GM23338 (cell line): ENCODE measurements at regions not wholly inside any gene's neighbourhood (a gene's known extent, or its start where the extent isn't known, plus 50 kb on each side); places are given as distances from the start of the nearest gene placed in this dataset.
A peak's percentile ranks its signal among the peaks of the same experiment; 100 is the strongest.
"Not testable (repeated sequence)": the region's sequence is repeated elsewhere in the genome, so short reads cannot be mapped to it uniquely, and the experiment has no call there.

Experiments
- ATAC-seq: fragments of 200-7000 bp; cut with Tn5 transposase; 3 replicates; pipeline ENCODE4 v1.9.1; 2020
- DNase-seq: peaks from one replicate; pipeline ENCODE4 v3.0.0-alpha.2; 2015; ENCODE audit warnings: low spot score
- H2AFZ ChIP-seq: fragments of 200-600 bp; sonication (generic); 2 replicates; pipeline ENCODE4 v1.8.0; 2016; ENCODE audit warnings: antibody characterized with exemption, mild to moderate bottlenecking, moderate library complexity
- H3F3A ChIP-seq: fragments of 200-600 bp; sonication (generic); replicated peaks from 2 replicates; pipeline ENCODE4 v1.8.0; 2017; ENCODE audit warnings: antibody characterized with exemption, mixed run types, low read depth
- H3K27ac ChIP-seq: fragments of 200-600 bp; sonication (generic); 2 replicates; pipeline ENCODE4 v1.6.1; 2016; ENCODE audit warnings: low read depth
- H3K27me3 ChIP-seq: fragments of 200-600 bp; sonication (generic); 2 replicates; pipeline ENCODE4 v1.8.0; 2016; ENCODE audit warnings: mild to moderate bottlenecking, mixed run types, moderate library complexity; ENCODE audit not compliant: insufficient read depth
- H3K36me3 ChIP-seq: fragments of 200-600 bp; sonication (generic); 2 replicates; pipeline ENCODE4 v1.8.0; 2016; ENCODE audit warnings: mild to moderate bottlenecking; ENCODE audit not compliant: insufficient read depth
- H3K4me1 ChIP-seq: fragments of 200-600 bp; sonication (generic); 2 replicates; pipeline ENCODE4 v1.8.0; 2016; ENCODE audit warnings: mild to moderate bottlenecking, moderate library complexity; ENCODE audit not compliant: insufficient read depth
- H3K4me2 ChIP-seq: fragments of 200-600 bp; sonication (generic); 2 replicates; pipeline ENCODE4 v1.7.1; 2017; ENCODE audit warnings: mixed run types
- H3K4me3 ChIP-seq: fragments of 200-600 bp; sonication (generic); 2 replicates; pipeline ENCODE4 v1.6.1; 2016; ENCODE audit warnings: mixed run types
- H3K79me2 ChIP-seq: fragments of 200-600 bp; sonication (generic); replicated peaks from 2 replicates; pipeline ENCODE4 v1.8.0; 2017; ENCODE audit warnings: mild to moderate bottlenecking; ENCODE audit not compliant: insufficient read depth
- H3K9me2 ChIP-seq: fragments of 200-600 bp; sonication (generic); 2 replicates; pipeline ENCODE4 v1.8.0; 2017; ENCODE audit not compliant: insufficient read depth
- H4K20me1 ChIP-seq: fragments of 200-600 bp; sonication (generic); replicated peaks from 2 replicates; pipeline ENCODE4 v1.8.0; 2017; ENCODE audit warnings: mild to moderate bottlenecking; ENCODE audit not compliant: insufficient read depth
- H3K27ac Mint-ChIP-seq: 2 replicates; pipeline ENCODE4 v1.8.0; 2020; ENCODE audit warnings: inconsistent platforms, mild to moderate bottlenecking, moderate library complexity, mixed read lengths
- H3K27me3 Mint-ChIP-seq: 3 replicates; pipeline ENCODE4 v1.8.0; 2022; ENCODE audit warnings: low read depth, mild to moderate bottlenecking, moderate library complexity, mixed read lengths, inconsistent platforms; ENCODE audit not compliant: insufficient read depth, poor library complexity
- H3K36me3 Mint-ChIP-seq: 3 replicates; pipeline ENCODE4 v1.8.0; 2021; ENCODE audit warnings: low read depth, mild to moderate bottlenecking, inconsistent platforms, moderate library complexity, mixed read lengths
- H3K4me1 Mint-ChIP-seq: 3 replicates; pipeline ENCODE4 v1.8.0; 2020; ENCODE audit warnings: mild to moderate bottlenecking, inconsistent platforms, mixed read lengths
- H3K4me3 Mint-ChIP-seq: 3 replicates; pipeline ENCODE4 v1.8.0; 2021; ENCODE audit warnings: moderate library complexity, mild to moderate bottlenecking, inconsistent platforms, mixed read lengths
- H3K9me3 Mint-ChIP-seq: 3 replicates; pipeline ENCODE4 v1.8.0; 2020; ENCODE audit warnings: moderate library complexity, mild to moderate bottlenecking, inconsistent platforms, mixed read lengths

GRCh38 chr17:46460129-46460528, 52.1 kb upstream of the LRRC37A2 start:
- not testable (repeated sequence) for H3K79me2 ChIP-seq, H4K20me1 ChIP-seq, H3F3A ChIP-seq, H3K9me2 ChIP-seq, H3K36me3 Mint-ChIP-seq, H3K27me3 ChIP-seq, H3K4me2 ChIP-seq, H3K27ac Mint-ChIP-seq, DNase-seq, H3K4me1 ChIP-seq, H2AFZ ChIP-seq, H3K4me3 Mint-ChIP-seq, H3K27ac ChIP-seq, H3K27me3 Mint-ChIP-seq, ATAC-seq, H3K36me3 ChIP-seq, H3K9me3 Mint-ChIP-seq, H3K4me1 Mint-ChIP-seq, H3K4me3 ChIP-seq

- not testable (repeated sequence) for H3K27ac Mint-ChIP-seq, H3K4me3 Mint-ChIP-seq, H3F3A ChIP-seq, H4K20me1 ChIP-seq, H3K4me3 ChIP-seq, H3K9me2 ChIP-seq, H2AFZ ChIP-seq, H3K36me3 Mint-ChIP-seq, H3K36me3 ChIP-seq, H3K27ac ChIP-seq, DNase-seq, H3K9me3 Mint-ChIP-seq, H3K27me3 ChIP-seq, H3K79me2 ChIP-seq, H3K4me2 ChIP-seq, H3K4me1 Mint-ChIP-seq, H3K27me3 Mint-ChIP-seq, H3K4me1 ChIP-seq
- peak; percentile 46; the same call in 2 of the 3 replicates for ATAC-seq
Observed at GRCh38 chr17:46455069-46455468, 57.2 kb upstream of the LRRC37A2 start.

- DNase-seq, H2AFZ ChIP-seq, H3K36me3 Mint-ChIP-seq, H3K36me3 ChIP-seq, H3K4me3 ChIP-seq, H3K9me3 Mint-ChIP-seq, H3K9me2 ChIP-seq, ATAC-seq, H3K4me1 Mint-ChIP-seq, H3K4me1 ChIP-seq, H3K4me3 Mint-ChIP-seq, H3K27ac Mint-ChIP-seq, H3K27ac ChIP-seq, H3K79me2 ChIP-seq, H3K27me3 ChIP-seq, H3F3A ChIP-seq, H4K20me1 ChIP-seq, H3K4me2 ChIP-seq, H3K27me3 Mint-ChIP-seq: not testable (repeated sequence)
Observed at GRCh38 chr17:46454572-46454971, 57.7 kb upstream of the LRRC37A2 start.

- not testable (repeated sequence) for H3K27me3 Mint-ChIP-seq, H3K36me3 Mint-ChIP-seq, H3K4me2 ChIP-seq, H3K27me3 ChIP-seq, DNase-seq, H3F3A ChIP-seq, H3K4me1 Mint-ChIP-seq, ATAC-seq, H3K4me3 ChIP-seq, H2AFZ ChIP-seq, H3K79me2 ChIP-seq, H3K4me3 Mint-ChIP-seq, H3K9me3 Mint-ChIP-seq, H3K27ac Mint-ChIP-seq, H4K20me1 ChIP-seq, H3K4me1 ChIP-seq, H3K9me2 ChIP-seq, H3K27ac ChIP-seq, H3K36me3 ChIP-seq
Observed at GRCh38 chr17:46453077-46453476, 59.2 kb upstream of the LRRC37A2 start.

GRCh38 chr17:46445849-46446248, 66.4 kb upstream of the LRRC37A2 start:
- not testable (repeated sequence) for H3K27ac ChIP-seq, H3K79me2 ChIP-seq, H3K4me1 Mint-ChIP-seq, H3K9me3 Mint-ChIP-seq, H3K9me2 ChIP-seq, H3K4me3 Mint-ChIP-seq, H3K4me2 ChIP-seq, H3K36me3 ChIP-seq, H3K27me3 Mint-ChIP-seq, ATAC-seq, H3K27ac Mint-ChIP-seq, H3K4me3 ChIP-seq, H3K27me3 ChIP-seq, H2AFZ ChIP-seq, H4K20me1 ChIP-seq, H3F3A ChIP-seq, H3K36me3 Mint-ChIP-seq, DNase-seq, H3K4me1 ChIP-seq

- not testable (repeated sequence) for H3K9me2 ChIP-seq, ATAC-seq, H3F3A ChIP-seq, H4K20me1 ChIP-seq, H3K9me3 Mint-ChIP-seq, H3K36me3 Mint-ChIP-seq, H3K4me3 ChIP-seq, H3K4me1 Mint-ChIP-seq, H3K4me1 ChIP-seq, H3K27me3 ChIP-seq, H2AFZ ChIP-seq, H3K27me3 Mint-ChIP-seq, H3K27ac ChIP-seq, H3K4me3 Mint-ChIP-seq, H3K36me3 ChIP-seq, H3K27ac Mint-ChIP-seq, DNase-seq, H3K4me2 ChIP-seq, H3K79me2 ChIP-seq
Observed at GRCh38 chr17:46445411-46445810, 66.9 kb upstream of the LRRC37A2 start.

GRCh38 chr17:46442153-46442552, 70.1 kb upstream of the LRRC37A2 start:
- H3K4me3 Mint-ChIP-seq, H3K9me3 Mint-ChIP-seq, H3K27ac Mint-ChIP-seq, H3K36me3 ChIP-seq, H4K20me1 ChIP-seq, H3K36me3 Mint-ChIP-seq, ATAC-seq, DNase-seq, H3K79me2 ChIP-seq, H3K4me2 ChIP-seq, H3K4me3 ChIP-seq, H3K4me1 ChIP-seq, H3K27me3 Mint-ChIP-seq, H3K27ac ChIP-seq, H3K27me3 ChIP-seq, H3K4me1 Mint-ChIP-seq, H3F3A ChIP-seq, H3K9me2 ChIP-seq, H2AFZ ChIP-seq: not testable (repeated sequence)
